DND-41 (cell line): ENCODE measurements at regions not wholly inside any gene's neighbourhood (a gene's known extent, or its start where the extent isn't known, plus 50 kb on each side); places are given as distances from the start of the nearest gene placed in this dataset.
"Not testable (repeated sequence)": the region's sequence is repeated elsewhere in the genome, so short reads cannot be mapped to it uniquely, and the experiment has no call there.

Experiments
- EZH2 ChIP-seq: IDR thresholded peaks from 3 replicates; pipeline ENCODE4 v1.6.1; 2012; ENCODE audit warnings: borderline replicate concordance, low read depth, mild to moderate bottlenecking, moderate library complexity, low read length, inconsistent platforms; ENCODE audit not compliant: severe bottlenecking
- TF ChIP-seq, protein P1 (sequence below): IDR thresholded peaks from 2 replicates; pipeline ENCODE4 v1.5.1; 2012; ENCODE audit warnings: borderline replicate concordance, low read length, moderate library complexity, mild to moderate bottlenecking; ENCODE audit not compliant: poor library complexity, severe bottlenecking; ENCODE audit errors: extremely low read depth

DNA sequence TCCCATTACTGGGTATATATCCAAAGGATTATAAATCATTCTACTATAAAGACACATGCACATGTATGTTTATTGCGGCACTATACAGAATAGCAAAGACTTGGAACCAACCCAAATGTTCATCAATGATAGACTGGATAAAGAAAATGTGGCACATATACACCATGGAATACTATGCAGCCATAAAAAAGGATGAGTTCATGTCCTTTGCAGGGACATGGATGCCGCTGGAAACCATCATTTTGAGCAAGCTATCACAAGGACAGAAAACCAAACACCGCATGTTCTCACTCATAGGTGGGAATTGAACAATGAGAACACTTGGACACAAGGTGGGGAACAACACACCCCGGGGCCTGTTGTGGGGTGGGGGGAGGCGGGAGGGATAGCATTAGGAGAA is 57.0 kb upstream of the NEUROD1 start:
- TF ChIP-seq, protein P1, sequence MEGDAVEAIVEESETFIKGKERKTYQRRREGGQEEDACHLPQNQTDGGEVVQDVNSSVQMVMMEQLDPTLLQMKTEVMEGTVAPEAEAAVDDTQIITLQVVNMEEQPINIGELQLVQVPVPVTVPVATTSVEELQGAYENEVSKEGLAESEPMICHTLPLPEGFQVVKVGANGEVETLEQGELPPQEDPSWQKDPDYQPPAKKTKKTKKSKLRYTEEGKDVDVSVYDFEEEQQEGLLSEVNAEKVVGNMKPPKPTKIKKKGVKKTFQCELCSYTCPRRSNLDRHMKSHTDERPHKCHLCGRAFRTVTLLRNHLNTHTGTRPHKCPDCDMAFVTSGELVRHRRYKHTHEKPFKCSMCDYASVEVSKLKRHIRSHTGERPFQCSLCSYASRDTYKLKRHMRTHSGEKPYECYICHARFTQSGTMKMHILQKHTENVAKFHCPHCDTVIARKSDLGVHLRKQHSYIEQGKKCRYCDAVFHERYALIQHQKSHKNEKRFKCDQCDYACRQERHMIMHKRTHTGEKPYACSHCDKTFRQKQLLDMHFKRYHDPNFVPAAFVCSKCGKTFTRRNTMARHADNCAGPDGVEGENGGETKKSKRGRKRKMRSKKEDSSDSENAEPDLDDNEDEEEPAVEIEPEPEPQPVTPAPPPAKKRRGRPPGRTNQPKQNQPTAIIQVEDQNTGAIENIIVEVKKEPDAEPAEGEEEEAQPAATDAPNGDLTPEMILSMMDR, result not testable (repeated sequence)
- not testable (repeated sequence) for TF ChIP-seq EZH2
